HS-5 (cell line): ENCODE measurements at regions not wholly inside any gene's neighbourhood (a gene's known extent, or its start where the extent isn't known, plus 50 kb on each side); places are given as distances from the start of the nearest gene placed in this dataset.

Experiments used
- DNase-seq: peaks from one replicate; pipeline ENCODE4 v3.0.0-alpha.2; 2012; ENCODE audit warnings: low read depth

DNA sequence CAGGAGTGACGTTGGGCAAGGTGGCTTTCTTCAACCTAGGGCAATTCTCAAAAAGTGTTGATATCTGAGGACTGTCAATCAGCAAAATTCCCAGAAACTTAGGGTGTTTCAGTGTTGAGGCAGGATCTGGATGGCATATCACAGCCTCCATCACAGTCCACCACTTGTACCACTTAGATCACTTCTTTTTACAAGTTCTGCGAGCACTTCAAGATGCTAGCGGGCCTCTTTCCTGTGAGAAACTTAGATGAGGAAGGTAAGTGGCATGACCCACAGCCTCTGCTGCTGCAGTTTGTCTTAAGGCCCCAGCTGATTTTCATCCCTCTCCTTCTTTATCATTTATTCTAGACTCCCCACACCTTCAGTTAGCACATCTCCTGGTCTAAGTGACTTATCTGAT lies 295.4 kb upstream of the ZNF521 start:
- no peak for DNase-seq

GRCh38 chr18:25646971-25647370 lies 295.0 kb upstream of the ZNF521 start:
- peak; percentile 58 for DNase-seq

DNA sequence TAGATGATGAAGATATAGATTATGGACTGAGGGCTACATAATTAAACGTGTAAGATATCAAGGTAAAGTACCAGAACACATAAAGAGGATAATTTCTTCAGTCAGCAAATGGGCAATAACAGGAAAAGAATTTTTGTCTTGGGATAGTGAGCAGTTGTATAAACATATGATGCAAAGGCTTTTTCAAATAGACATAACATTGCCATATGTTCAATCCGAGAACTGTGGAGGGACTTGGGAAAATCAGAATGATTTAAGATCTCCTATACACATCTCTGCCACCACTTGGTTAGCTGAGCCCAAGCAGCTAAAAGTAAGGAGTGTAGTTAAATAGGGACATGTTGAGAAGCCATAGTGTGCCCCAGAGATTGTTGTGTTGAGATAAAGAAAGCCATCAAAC lies 287.6 kb upstream of the ZNF521 start:
- DNase-seq = no peak

- no peak for DNase-seq
Observed at GRCh38 chr18:25633563-25633962, 281.6 kb upstream of the ZNF521 start.

- DNase-seq = no peak
Observed at GRCh38 chr18:25630682-25631081, 278.7 kb upstream of the ZNF521 start.

- no peak for DNase-seq
Observed at GRCh38 chr18:25621682-25622081, 269.7 kb upstream of the ZNF521 start.

GRCh38 chr18:25621144-25621543 lies 269.2 kb upstream of the ZNF521 start:
- peak; percentile 13 for DNase-seq

DNA sequence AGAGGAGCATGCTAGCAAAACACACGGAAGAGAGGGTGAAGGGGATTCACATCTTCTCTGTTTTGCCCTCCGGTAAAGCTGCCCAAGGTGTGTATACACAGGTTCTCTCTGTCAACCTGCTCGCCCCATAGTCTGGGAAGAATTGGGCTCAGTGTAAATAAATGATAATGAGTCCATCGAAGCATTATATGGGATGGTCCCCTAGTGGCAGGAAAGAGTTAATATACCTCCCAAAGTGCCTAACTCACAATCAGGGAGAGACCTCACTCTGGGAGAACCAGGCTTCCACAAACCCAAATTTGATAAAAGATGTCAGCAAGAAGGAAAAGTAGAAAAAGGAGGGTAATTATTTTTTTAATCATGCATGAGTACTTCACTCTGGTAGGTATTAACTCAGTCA lies 262.2 kb upstream of the ZNF521 start:
- no peak for DNase-seq

GRCh38 chr18:25612466-25612865 lies 260.5 kb upstream of the ZNF521 start:
- DNase-seq = no peak

DNA sequence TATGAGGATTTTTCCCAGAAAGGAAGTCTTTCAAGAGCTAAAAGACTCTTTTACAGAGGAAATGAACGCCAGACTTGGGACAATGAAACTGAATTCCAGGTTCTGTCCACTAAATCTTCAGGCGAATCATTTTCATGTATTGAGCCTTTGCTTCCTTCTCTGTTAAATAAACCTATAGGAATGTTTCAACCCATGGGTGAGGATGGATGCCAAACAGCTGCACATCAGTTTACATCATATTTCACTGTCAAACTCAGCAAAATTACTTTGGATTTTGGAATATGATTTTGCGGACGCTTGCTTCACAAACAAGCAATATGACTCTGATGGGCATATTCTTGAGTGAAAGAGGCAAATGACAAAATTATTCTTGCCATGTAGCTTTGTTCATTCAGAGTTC lies 256.1 kb upstream of the ZNF521 start:
- DNase-seq = no peak

DNA sequence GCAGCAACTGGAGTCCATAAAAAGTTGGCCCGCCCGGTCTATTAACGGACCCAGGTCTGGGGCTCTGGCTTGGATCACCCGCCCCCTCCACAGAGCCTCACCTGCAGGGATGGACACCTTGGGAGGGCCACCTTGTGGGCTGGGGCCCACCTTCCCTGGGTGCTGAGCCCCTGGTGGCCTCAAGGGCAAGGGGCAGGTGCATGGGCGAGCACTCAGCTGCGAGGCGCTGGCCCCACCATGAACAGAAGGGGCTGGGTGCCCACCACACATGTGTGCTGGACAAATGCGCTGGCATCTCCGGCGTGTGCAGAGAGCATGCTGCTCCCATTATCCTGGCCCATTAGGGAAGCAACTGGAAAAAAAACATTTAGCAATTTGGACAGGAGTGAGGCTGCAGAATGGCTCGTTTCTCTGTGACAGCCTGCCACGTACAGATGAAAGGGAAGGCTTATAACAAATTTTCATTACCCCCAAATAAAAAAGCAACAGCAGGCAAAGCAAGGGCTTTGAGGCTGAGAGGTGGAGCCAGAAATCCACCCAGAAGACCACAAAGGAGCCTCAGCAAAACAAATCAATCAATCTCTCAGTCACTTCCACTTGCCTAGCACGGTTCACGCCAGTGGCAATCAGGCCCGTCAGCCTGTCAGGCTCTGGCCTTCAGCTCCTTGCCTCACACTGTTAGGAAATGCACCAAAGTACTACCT lies 253.1 kb upstream of the ZNF521 start:
- no peak for DNase-seq

DNA sequence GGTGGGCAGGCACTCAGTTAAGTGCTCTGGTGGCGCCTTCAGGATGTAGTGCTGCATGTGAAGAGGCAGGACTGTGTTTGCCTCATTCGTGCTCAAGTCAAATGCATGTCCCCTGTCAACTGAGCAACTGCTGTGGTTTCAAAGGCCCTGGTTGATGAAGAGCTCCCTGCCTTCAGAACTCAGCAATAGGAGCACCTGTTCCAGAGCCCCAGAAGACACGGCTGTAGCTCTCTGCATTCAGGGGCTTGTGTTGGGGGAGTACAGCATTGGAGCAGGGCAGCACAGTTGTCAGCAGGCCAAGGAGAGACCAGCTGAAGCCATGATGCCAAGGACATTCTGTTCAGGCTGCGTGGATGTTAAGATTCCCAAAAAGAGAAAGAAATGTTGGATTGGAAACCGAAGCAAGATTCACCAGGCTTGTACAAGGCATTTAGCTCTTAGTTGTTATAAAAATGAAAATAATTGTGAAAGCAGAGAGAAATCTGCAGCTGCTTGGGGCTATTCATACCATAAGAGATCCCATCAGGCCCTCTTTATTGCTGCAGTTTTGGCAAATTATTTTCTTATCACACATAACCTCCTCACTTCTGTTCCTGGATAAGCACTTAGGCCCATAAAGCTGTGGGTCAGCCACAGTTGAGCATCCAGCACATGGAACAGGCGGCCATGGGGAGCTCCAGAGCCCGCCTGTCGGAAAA lies 252.4 kb upstream of the ZNF521 start:
- DNase-seq = no peak

- no peak for DNase-seq
Observed at GRCh38 chr18:25599443-25599842, 247.5 kb upstream of the ZNF521 start.

DNA sequence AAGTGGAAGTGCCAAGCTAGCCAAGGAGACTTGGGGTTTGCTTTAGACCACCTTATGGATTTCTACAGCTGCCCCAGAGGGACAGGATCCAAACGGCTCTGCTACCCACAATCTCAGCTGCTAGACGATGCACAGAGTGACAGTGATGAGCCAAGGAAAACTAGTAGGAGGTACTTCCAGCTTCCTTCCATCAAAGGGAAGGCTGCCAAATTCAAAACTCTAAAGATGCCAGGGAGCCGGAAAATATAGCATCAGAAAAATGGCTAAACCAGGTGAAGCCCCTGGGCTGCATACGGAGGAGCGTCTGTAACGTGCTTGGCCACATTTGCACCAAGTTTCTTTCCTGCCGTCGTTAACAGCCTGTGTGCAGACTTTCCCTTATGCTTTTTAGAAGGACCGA lies 245.5 kb upstream of the ZNF521 start:
- DNase-seq = no peak

DNA sequence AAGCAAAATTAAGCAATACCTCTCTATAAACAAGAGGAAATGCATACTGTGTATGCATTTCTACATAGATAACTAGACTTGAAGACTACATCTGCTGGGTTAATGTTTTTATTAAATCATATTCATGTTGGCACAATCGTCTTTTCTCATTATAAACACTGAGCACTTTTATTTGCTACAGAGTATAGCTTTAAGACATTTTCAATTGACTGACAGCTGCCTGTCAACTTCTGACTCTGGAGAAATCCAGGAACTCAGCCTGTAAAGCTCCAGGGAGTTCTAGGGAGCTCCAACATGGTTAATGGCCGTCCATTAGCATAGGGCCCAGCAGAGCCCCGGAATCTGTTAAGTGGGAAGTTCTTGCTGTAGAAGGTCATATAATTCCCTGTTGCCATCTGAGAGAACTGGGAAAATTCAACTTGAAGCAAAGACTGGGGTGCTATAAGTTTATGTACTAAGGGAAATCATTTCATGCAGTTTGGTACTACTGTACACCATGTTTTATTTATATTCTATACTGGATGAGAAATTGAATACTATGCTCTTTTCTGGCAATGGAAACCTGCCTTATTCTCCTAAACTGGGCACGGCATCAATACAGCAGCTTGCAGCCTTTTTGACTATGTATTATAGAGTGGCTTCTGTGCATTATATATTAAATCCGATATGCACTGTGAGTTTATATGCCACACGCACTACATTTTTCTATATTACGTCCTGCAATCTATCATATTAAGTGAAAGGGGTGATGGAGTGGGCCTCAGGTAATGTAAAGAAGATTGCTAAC lies 243.5 kb upstream of the ZNF521 start:
- no peak for DNase-seq

- peak; percentile 8 for DNase-seq
Observed at GRCh38 chr18:25594351-25594750, 242.4 kb upstream of the ZNF521 start.

- no peak for DNase-seq
Observed at GRCh38 chr18:25592804-25593360, 240.9 kb upstream of the ZNF521 start.

DNA sequence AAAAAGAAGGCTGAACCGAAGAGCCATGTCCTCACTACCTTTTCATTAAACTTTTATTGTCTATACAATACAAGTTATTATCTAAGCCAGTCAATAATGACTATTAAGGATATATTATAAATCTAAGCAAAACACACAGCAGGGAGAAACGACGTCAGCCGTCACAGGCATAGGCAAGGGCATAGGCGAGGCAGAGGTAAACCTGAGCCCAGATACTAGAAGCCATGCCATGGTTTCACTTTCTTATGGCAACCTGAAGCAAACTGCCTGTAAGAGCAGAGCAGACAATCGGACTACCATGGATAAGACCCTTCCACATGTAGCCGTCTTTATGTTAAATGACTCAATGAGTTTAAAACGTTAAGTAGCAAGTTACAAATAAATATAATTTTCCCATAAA lies 238.5 kb upstream of the ZNF521 start:
- no peak for DNase-seq

- no peak for DNase-seq
Observed at GRCh38 chr18:25587545-25587944, 235.6 kb upstream of the ZNF521 start.

DNA sequence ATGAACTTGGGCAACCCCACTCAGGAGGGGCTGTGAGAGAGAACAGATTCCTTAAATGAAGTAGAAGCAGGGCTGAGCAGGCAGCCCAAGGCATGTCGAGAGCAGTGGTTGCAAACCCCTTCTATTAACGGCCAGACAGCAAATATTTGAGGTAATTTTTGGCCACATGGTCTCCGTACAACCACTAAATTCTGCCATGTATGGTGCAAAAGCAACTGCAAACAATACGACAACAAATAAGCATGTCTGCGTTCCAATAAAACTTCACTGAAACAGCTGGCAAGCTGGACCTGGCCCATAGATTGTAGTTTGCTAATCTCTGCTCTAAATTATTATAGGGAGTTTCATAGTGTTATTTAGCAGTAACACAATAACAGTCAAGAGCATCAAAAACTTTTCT lies 217.0 kb upstream of the ZNF521 start:
- DNase-seq = no peak

- DNase-seq = no peak
Observed at GRCh38 chr18:25563816-25564683, 212.1 kb upstream of the ZNF521 start.

DNA sequence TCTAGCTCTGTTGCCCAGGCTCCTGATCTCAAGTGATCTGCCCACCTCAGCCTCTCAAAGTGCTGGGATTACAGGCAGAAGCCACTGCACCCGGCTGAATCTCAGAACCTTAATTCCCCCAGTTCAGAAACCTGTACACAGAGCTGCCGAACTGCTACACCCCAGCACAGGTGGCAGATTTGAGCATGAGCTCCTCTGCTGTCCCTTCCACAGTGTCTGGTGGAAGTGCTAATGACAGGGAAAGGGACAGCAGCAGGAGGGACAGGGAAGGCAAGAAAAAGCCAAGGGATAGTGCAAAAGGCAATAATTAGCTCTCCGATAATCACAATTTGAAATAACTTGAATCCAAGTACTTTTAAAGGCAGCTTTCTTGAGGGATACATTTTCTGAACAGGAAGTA lies 211.4 kb upstream of the ZNF521 start:
- DNase-seq = no peak
